Left ventricle myocardium inferior (tissue), 1 donor: ENCODE measurements at regions not wholly inside any gene's neighbourhood (a gene's known extent, or its start where the extent isn't known, plus 50 kb on each side); places are given as distances from the start of the nearest gene placed in this dataset.

Source experiments
- DNase-seq: peaks from one replicate; pipeline ENCODE4 v3.0.0-alpha.2; 2020
- H3K27ac ChIP-seq: fragments of 200-600 bp; replicated peaks from 2 replicates; pipeline ENCODE4 v1.8.0; 2021
- H3K27me3 ChIP-seq: fragments of 200-600 bp; 2 replicates; pipeline ENCODE4 v1.8.0; 2021; ENCODE audit warnings: low read depth
- H3K36me3 ChIP-seq: fragments of 200-600 bp; 2 replicates; pipeline ENCODE4 v1.8.0; 2021
- H3K4me1 ChIP-seq: fragments of 200-600 bp; 2 replicates; pipeline ENCODE4 v1.8.0; 2021
- H3K4me3 ChIP-seq: fragments of 200-600 bp; 2 replicates; pipeline ENCODE4 v1.8.0; 2021; ENCODE audit warnings: mild to moderate bottlenecking, moderate library complexity
- H3K9me3 ChIP-seq: fragments of 200-600 bp; replicated peaks from 2 replicates; pipeline ENCODE4 v1.8.0; 2021
- CTCF ChIP-seq: fragments of 200-600 bp; IDR thresholded peaks from 2 replicates; pipeline ENCODE4 v1.8.0; 2021; ENCODE audit warnings: antibody characterized with exemption, mild to moderate bottlenecking, borderline replicate concordance
- intact Hi-C: fragments of 100-400 bp; cut with micrococcal nuclease; formaldehyde crosslinking; loops from one replicate; pipeline ENCODE4 v1.11.0; 2022
- donor health status: DM: no; HTN: yes; CAD: no; lungs with severe emphysema.

- Histone ChIP-seq H3K27ac (no peak overlapping the region), H3K27me3 (no peaks in the 10 kb centered on the region), H3K4me3 (no peak overlapping the region), H3K4me1 (no peaks in the 10 kb centered on the region), H3K36me3 (no peaks in the 10 kb centered on the region), H3K9me3 (no peaks in the 10 kb centered on the region)
- no peak for DNase-seq
- intact Hi-C loops = no loop called here
- no peak for TF ChIP-seq CTCF
Measured at GRCh38 chr3:81244231-81244630, 517.2 kb downstream of the GBE1 start.

GRCh38 chr3:81242871-81243270 is 518.6 kb downstream of the GBE1 start:
- TF ChIP-seq CTCF = peak; percentile 32
- Histone ChIP-seq H3K4me1 (no peaks in the 10 kb centered on the region), H3K4me3 (no peak overlapping the region), H3K36me3 (no peaks in the 10 kb centered on the region), H3K27ac (no peak overlapping the region), H3K9me3 (no peaks in the 10 kb centered on the region), H3K27me3 (no peaks in the 10 kb centered on the region)
- intact Hi-C loops = no loop called here
- no peak for DNase-seq

- H3K27me3 ChIP-seq = no peaks in the 10 kb centered on the region
- no peaks in the 10 kb centered on the region for H3K36me3 ChIP-seq
- no peak for DNase-seq
- no peak for TF ChIP-seq CTCF
- H3K4me1 ChIP-seq = no peaks in the 10 kb centered on the region
- H3K9me3 ChIP-seq = no peaks in the 10 kb centered on the region
- no peak overlapping the region for H3K27ac ChIP-seq
- intact Hi-C loops = no loop called here
- H3K4me3 ChIP-seq = no peak overlapping the region
Measured at GRCh38 chr3:81237181-81237580, 524.3 kb downstream of the GBE1 start.

- no peak overlapping the region for H3K4me3 ChIP-seq
- no peaks in the 10 kb centered on the region for H3K9me3 ChIP-seq
- intact Hi-C loops = no loop called here
- no peaks in the 10 kb centered on the region for H3K36me3 ChIP-seq
- H3K27me3 ChIP-seq = no peaks in the 10 kb centered on the region
- no peak overlapping the region for H3K27ac ChIP-seq
- no peaks in the 10 kb centered on the region for H3K4me1 ChIP-seq
- no peak for TF ChIP-seq CTCF
- DNase-seq = no peak
Measured at GRCh38 chr3:81218023-81218422, 543.4 kb downstream of the GBE1 start.

GRCh38 chr3:81217101-81217500 is 544.3 kb downstream of the GBE1 start:
- no peak for DNase-seq
- no peaks in the 10 kb centered on the region for H3K9me3 ChIP-seq
- H3K36me3 ChIP-seq = no peaks in the 10 kb centered on the region
- H3K4me1 ChIP-seq = no peaks in the 10 kb centered on the region
- intact Hi-C loops = no loop called here
- no peaks in the 10 kb centered on the region for H3K27me3 ChIP-seq
- no peak overlapping the region for H3K4me3 ChIP-seq
- TF ChIP-seq CTCF = no peak
- H3K27ac ChIP-seq = no peak overlapping the region

GRCh38 chr3:81216192-81216591 is 545.3 kb downstream of the GBE1 start:
- Histone ChIP-seq H3K4me1 (no peaks in the 10 kb centered on the region), H3K36me3 (no peaks in the 10 kb centered on the region), H3K27ac (no peak overlapping the region), H3K4me3 (no peak overlapping the region), H3K27me3 (no peaks in the 10 kb centered on the region), H3K9me3 (no peaks in the 10 kb centered on the region)
- TF ChIP-seq CTCF = no peak
- DNase-seq = no peak
- intact Hi-C loops = no loop called here
